GM12865 (cell line): ENCODE measurements at regions not wholly inside any gene's neighbourhood (a gene's known extent, or its start where the extent isn't known, plus 50 kb on each side); places are given as distances from the start of the nearest gene placed in this dataset.
"Not testable (repeated sequence)": the region's sequence is repeated elsewhere in the genome, so short reads cannot be mapped to it uniquely, and the experiment has no call there.

ENCODE experiments used
- DNase-seq: peaks from one replicate; pipeline ENCODE4 v3.0.0; 2010; ENCODE audit warnings: low read depth
- H3K4me3 ChIP-seq: 2 replicates; pipeline ENCODE4 v1.5.1; 2011; ENCODE audit warnings: mild to moderate bottlenecking, low read depth, low read length, control low read depth
- CTCF ChIP-seq: IDR thresholded peaks from 2 replicates; pipeline ENCODE4 v1.5.1; 2011; ENCODE audit warnings: low read length, control low read depth, low read depth, inconsistent platforms; ENCODE audit not compliant: insufficient read depth; ENCODE audit errors: missing control alignments

- H3K4me3 ChIP-seq: no peak overlapping the region
- DNase-seq: no peak
- TF ChIP-seq CTCF: no peak
Observed at GRCh38 chr1:190908246-190908645, 430.6 kb upstream of the BRINP3 start.

GRCh38 chr1:190908691-190909090 lies 431.0 kb upstream of the BRINP3 start:
- no peak for TF ChIP-seq CTCF
- no peak for DNase-seq

GRCh38 chr1:190935925-190936324 lies 458.3 kb upstream of the BRINP3 start:
- no peak for TF ChIP-seq CTCF
- no peak for DNase-seq
- H3K4me3 ChIP-seq: no peak overlapping the region

More at GRCh38 chr1:190908691-190909090, 431.0 kb upstream of the BRINP3 start:
- no peak overlapping the region for H3K4me3 ChIP-seq

GRCh38 chr1:190936337-190936736 lies 458.7 kb upstream of the BRINP3 start:
- H3K4me3 ChIP-seq: no peak overlapping the region
- DNase-seq: no peak
- no peak for TF ChIP-seq CTCF

GRCh38 chr1:190940951-190941350 lies 463.3 kb upstream of the BRINP3 start:
- DNase-seq: no peak
- TF ChIP-seq CTCF: no peak
- H3K4me3 ChIP-seq: no peak overlapping the region

GRCh38 chr1:190942475-190942874 lies 464.8 kb upstream of the BRINP3 start:
- TF ChIP-seq CTCF: no peak
- DNase-seq: no peak
- no peak overlapping the region for H3K4me3 ChIP-seq

- DNase-seq, H3K4me3 ChIP-seq: not testable (repeated sequence)
Observed at GRCh38 chr1:190943722-190944121, 466.1 kb upstream of the BRINP3 start.
